A673 (cell line): ENCODE measurements at regions not wholly inside any gene's neighbourhood (a gene's known extent, or its start where the extent isn't known, plus 50 kb on each side); places are given as distances from the start of the nearest gene placed in this dataset.

Source experiments
- EZH2 ChIP-seq: fragments of 200-600 bp; sonication (generic); IDR thresholded peaks from 2 replicates; pipeline ENCODE4 v1.6.1; 2017; ENCODE audit warnings: borderline replicate concordance, low read depth, mild to moderate bottlenecking, mixed read lengths, antibody characterized with exemption, low read length; ENCODE audit not compliant: poor library complexity, severe bottlenecking
- TF ChIP-seq, protein P1 (sequence below): fragments of 300-800, 200-600 bp; sonication (generic); conservative IDR thresholded peaks from 2 replicates; pipeline ENCODE4 v1.5.1; 2017; ENCODE audit warnings: low read depth, mild to moderate bottlenecking, antibody characterized with exemption, low read length, moderate library complexity, mixed read lengths

DNA sequence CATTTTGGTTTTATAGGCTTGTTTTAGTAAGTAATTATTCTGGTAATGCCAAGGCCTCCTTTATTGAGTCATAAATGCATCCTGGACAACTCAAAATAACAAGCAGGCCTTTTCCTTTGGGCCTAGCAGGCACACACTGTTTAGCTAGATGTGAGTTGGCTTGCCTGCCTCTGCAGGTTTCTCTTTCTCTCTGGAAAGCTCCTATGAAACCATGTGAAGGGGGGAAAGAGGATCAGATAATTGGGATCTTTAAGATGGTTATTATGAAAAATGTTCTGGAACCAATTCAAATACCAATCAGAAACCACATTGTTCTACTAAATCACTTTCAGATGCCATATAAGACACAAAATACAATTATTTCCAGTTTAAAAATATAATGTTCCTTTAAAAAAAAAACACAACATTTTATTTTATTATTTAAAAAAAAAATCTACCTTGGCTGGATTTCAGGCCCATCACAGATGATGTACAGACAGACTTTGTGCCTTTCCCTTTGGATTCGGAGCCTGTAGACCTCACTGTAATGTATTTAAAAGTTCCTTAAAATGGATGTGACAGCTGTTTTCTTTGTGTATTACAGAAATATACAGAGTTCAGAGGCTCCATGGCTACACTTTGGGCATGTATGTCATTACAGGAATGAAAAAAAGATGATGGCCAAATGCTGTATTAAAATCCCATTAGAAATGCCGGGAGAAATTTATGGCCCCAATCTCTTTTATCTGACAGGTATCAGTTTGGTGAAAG, 80.2 kb downstream of the NTMT2 start:
- TF ChIP-seq, protein P1, sequence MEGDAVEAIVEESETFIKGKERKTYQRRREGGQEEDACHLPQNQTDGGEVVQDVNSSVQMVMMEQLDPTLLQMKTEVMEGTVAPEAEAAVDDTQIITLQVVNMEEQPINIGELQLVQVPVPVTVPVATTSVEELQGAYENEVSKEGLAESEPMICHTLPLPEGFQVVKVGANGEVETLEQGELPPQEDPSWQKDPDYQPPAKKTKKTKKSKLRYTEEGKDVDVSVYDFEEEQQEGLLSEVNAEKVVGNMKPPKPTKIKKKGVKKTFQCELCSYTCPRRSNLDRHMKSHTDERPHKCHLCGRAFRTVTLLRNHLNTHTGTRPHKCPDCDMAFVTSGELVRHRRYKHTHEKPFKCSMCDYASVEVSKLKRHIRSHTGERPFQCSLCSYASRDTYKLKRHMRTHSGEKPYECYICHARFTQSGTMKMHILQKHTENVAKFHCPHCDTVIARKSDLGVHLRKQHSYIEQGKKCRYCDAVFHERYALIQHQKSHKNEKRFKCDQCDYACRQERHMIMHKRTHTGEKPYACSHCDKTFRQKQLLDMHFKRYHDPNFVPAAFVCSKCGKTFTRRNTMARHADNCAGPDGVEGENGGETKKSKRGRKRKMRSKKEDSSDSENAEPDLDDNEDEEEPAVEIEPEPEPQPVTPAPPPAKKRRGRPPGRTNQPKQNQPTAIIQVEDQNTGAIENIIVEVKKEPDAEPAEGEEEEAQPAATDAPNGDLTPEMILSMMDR = no peak
- TF ChIP-seq EZH2 = no peak
